ENCODE measurements at regions not wholly inside any gene's neighbourhood (a gene's known extent, or its start where the extent isn't known, plus 50 kb on each side); places are given as distances from the start of the nearest gene placed in this dataset.

GRCh38 chr7:81449105-81449504, 320.7 kb downstream of the HGF start:
- Mint-ChIP-seq H3K4me1 (ENCODE audit: low read depth) (no peaks in the 10 kb centered on the region), H3K4me3 (no peak overlapping the region), H3K9me3 (no peaks in the 10 kb centered on the region), H3K36me3 (ENCODE audit: low read depth) (no peaks in the 10 kb centered on the region), H3K27me3 (no peaks in the 10 kb centered on the region), H3K27ac (no peak overlapping the region)
- H3K27ac ChIP-seq (ENCODE audit: low read depth in 1 of 2, low read length in 2 of 2), result no peak overlapping the region
- intact Hi-C loops (cut with DNase I, micrococcal nuclease), result no loop called here
- DNase-seq (no peak), ATAC-seq (ENCODE audit: poor library complexity) (no peak)
- H3K36me3 ChIP-seq (ENCODE audit: insufficient read depth, low read length), result no peaks in the 10 kb centered on the region
- H3K27me3 ChIP-seq (ENCODE audit: control insufficient read depth in 1 of 2, insufficient read depth in 2 of 2, low read length in 2 of 2), result no peaks in the 10 kb centered on the region
- no peaks in the 10 kb centered on the region for H3K4me1 ChIP-seq (ENCODE audit: insufficient read depth, low read length)
- H3K9me3 ChIP-seq (ENCODE audit: control insufficient read depth in 1 of 2, insufficient read depth in 1 of 2, low read length in 2 of 2), result no peaks in the 10 kb centered on the region
- H3K4me3 ChIP-seq (ENCODE audit: low read length), result no peak overlapping the region
- TF ChIP-seq CTCF (IDR thresholded peaks at IDR 0.05), result no peak
- POLR2A ChIA-PET, result no interaction called here
- CTCF ChIA-PET, result no interaction called here

- Histone ChIP-seq H3K36me3 (ENCODE audit: insufficient read depth, low read length) (no peaks in the 10 kb centered on the region), H3K9me3 (ENCODE audit: control insufficient read depth in 1 of 2, insufficient read depth in 1 of 2, low read length in 2 of 2) (no peaks in the 10 kb centered on the region), H3K4me1 (ENCODE audit: insufficient read depth, low read length) (no peaks in the 10 kb centered on the region), H3K27me3 (ENCODE audit: control insufficient read depth in 1 of 2, insufficient read depth in 2 of 2, low read length in 2 of 2) (no peaks in the 10 kb centered on the region), H3K27ac (ENCODE audit: low read depth in 1 of 2, low read length in 2 of 2) (no peak overlapping the region), H3K4me3 (ENCODE audit: low read length) (no peak overlapping the region)
- intact Hi-C loops (cut with DNase I, micrococcal nuclease), result no loop called here
- H3K27ac Mint-ChIP-seq, result no peak overlapping the region
- no peaks in the 10 kb centered on the region for H3K36me3 Mint-ChIP-seq (ENCODE audit: low read depth)
- no peaks in the 10 kb centered on the region for H3K9me3 Mint-ChIP-seq
- ATAC-seq (ENCODE audit: poor library complexity) (no peak), DNase-seq (no peak)
- ChIA-PET POLR2A (no interaction called here), CTCF (no interaction called here)
- H3K4me1 Mint-ChIP-seq (ENCODE audit: low read depth), result no peaks in the 10 kb centered on the region
- H3K4me3 Mint-ChIP-seq, result no peak overlapping the region
- no peaks in the 10 kb centered on the region for H3K27me3 Mint-ChIP-seq
- TF ChIP-seq CTCF (IDR thresholded peaks at IDR 0.05), result no peak
Measured at GRCh38 chr7:81447351-81447952, 322.4 kb downstream of the HGF start.

GRCh38 chr7:81446212-81446611, 323.6 kb downstream of the HGF start:
- Mint-ChIP-seq H3K9me3 (no peaks in the 10 kb centered on the region), H3K27ac (no peak overlapping the region), H3K4me1 (ENCODE audit: low read depth) (no peaks in the 10 kb centered on the region), H3K27me3 (no peaks in the 10 kb centered on the region), H3K4me3 (no peak overlapping the region), H3K36me3 (ENCODE audit: low read depth) (no peaks in the 10 kb centered on the region)
- Histone ChIP-seq H3K36me3 (ENCODE audit: insufficient read depth, low read length) (no peaks in the 10 kb centered on the region), H3K27ac (ENCODE audit: low read depth in 1 of 2, low read length in 2 of 2) (no peak overlapping the region), H3K4me1 (ENCODE audit: insufficient read depth, low read length) (no peaks in the 10 kb centered on the region), H3K9me3 (ENCODE audit: control insufficient read depth in 1 of 2, insufficient read depth in 1 of 2, low read length in 2 of 2) (no peaks in the 10 kb centered on the region), H3K4me3 (ENCODE audit: low read length) (no peak overlapping the region), H3K27me3 (ENCODE audit: control insufficient read depth in 1 of 2, insufficient read depth in 2 of 2, low read length in 2 of 2) (no peaks in the 10 kb centered on the region)
- ChIA-PET CTCF (no interaction called here), POLR2A (no interaction called here)
- no peak for TF ChIP-seq CTCF (IDR thresholded peaks at IDR 0.05)
- DNase-seq (no peak), ATAC-seq (ENCODE audit: poor library complexity) (no peak)
- intact Hi-C loops (cut with DNase I, micrococcal nuclease), result no loop called here
